ENCODE measurements at regions not wholly inside any gene's neighbourhood (a gene's known extent, or its start where the extent isn't known, plus 50 kb on each side); places are given as distances from the start of the nearest gene placed in this dataset.

- TF ChIP-seq, protein P1, sequence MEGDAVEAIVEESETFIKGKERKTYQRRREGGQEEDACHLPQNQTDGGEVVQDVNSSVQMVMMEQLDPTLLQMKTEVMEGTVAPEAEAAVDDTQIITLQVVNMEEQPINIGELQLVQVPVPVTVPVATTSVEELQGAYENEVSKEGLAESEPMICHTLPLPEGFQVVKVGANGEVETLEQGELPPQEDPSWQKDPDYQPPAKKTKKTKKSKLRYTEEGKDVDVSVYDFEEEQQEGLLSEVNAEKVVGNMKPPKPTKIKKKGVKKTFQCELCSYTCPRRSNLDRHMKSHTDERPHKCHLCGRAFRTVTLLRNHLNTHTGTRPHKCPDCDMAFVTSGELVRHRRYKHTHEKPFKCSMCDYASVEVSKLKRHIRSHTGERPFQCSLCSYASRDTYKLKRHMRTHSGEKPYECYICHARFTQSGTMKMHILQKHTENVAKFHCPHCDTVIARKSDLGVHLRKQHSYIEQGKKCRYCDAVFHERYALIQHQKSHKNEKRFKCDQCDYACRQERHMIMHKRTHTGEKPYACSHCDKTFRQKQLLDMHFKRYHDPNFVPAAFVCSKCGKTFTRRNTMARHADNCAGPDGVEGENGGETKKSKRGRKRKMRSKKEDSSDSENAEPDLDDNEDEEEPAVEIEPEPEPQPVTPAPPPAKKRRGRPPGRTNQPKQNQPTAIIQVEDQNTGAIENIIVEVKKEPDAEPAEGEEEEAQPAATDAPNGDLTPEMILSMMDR (IDR thresholded peaks at IDR 0.05; ENCODE audit: insufficient read depth, low read depth, low read length), result no peak
- no peak for TF ChIP-seq EZH2 (IDR thresholded peaks at IDR 0.05; ENCODE audit: insufficient read depth, low read length)
Observed at GRCh38 chr9:7293091-7293490, 506.5 kb downstream of the DMAC1 start.

Data from astrocyte (in vitro differentiated cells and primary cell).